ENCODE measurements at regions not wholly inside any gene's neighbourhood (a gene's known extent, or its start where the extent isn't known, plus 50 kb on each side); places are given as distances from the start of the nearest gene placed in this dataset.

DNA sequence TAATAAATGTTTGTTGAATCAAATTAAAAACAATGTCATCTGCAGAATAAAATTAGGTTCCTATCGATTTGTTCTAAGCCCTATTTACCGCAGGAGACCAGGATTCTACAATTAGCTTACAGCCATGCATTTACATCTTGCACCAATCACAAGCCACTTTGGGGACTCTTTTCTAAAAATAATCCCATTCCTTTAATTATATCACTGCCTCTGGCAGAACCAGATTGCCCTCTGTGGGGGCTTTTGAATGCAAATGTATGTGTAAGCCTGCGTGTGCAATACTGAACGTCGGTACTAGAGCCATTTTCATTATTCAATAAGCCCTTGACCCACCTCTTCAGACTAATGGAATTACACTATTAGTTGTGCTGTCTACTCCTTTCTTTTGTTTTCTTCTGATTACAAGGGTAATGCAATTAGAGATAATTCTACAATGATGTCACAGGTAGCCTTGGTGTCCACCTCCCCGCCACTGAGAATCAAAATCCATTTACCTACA lies 391.3 kb upstream of the XYLT1 start:
- DNase-seq (ENCODE audit: low spot score) (no peak), ATAC-seq (no peak)
- POLR2A ChIA-PET = no interaction called here
- H3K27me3 Mint-ChIP-seq (ENCODE audit: low read depth) = no peaks in the 10 kb centered on the region
- H3K27ac Mint-ChIP-seq = no peak overlapping the region
- no peak overlapping the region for H3K4me3 Mint-ChIP-seq
- no peaks in the 10 kb centered on the region for H3K36me3 Mint-ChIP-seq
- H3K9me3 Mint-ChIP-seq = peaks cover 2% of the 10 kb centered on the region
- CTCF ChIA-PET = no interaction called here
- TF ChIP-seq TP53 (CRISPR knock-in tag; IDR thresholded peaks at IDR 0.05) (no peak), ZNF263 (CRISPR knock-in tag; IDR thresholded peaks at IDR 0.05; ENCODE audit: low read depth) (no peak), JUN (CRISPR knock-in tag; IDR thresholded peaks at IDR 0.05) (no peak), NR1H2 (CRISPR knock-in tag; IDR thresholded peaks at IDR 0.05) (no peak), MXD4 (CRISPR knock-in tag; IDR thresholded peaks at IDR 0.05; ENCODE audit: borderline replicate concordance) (no peak), NFYB (CRISPR knock-in tag; conservative IDR thresholded peaks at IDR 0.05; ENCODE audit: low read depth) (no peak), SMAD4 (CRISPR knock-in tag; IDR thresholded peaks at IDR 0.05) (no peak), SP1 (CRISPR knock-in tag; conservative IDR thresholded peaks at IDR 0.05) (no peak), NR2C2 (CRISPR knock-in tag; IDR thresholded peaks at IDR 0.05) (no peak), ETV6 (CRISPR knock-in tag; IDR thresholded peaks at IDR 0.05) (no peak), ZNF671 (CRISPR knock-in tag; IDR thresholded peaks at IDR 0.05) (no peak)
- TF ChIP-seq, protein P1, sequence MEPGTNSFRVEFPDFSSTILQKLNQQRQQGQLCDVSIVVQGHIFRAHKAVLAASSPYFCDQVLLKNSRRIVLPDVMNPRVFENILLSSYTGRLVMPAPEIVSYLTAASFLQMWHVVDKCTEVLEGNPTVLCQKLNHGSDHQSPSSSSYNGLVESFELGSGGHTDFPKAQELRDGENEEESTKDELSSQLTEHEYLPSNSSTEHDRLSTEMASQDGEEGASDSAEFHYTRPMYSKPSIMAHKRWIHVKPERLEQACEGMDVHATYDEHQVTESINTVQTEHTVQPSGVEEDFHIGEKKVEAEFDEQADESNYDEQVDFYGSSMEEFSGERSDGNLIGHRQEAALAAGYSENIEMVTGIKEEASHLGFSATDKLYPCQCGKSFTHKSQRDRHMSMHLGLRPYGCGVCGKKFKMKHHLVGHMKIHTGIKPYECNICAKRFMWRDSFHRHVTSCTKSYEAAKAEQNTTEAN (CRISPR knock-in tag; IDR thresholded peaks at IDR 0.05) = no peak
- TF ChIP-seq, protein P2, sequence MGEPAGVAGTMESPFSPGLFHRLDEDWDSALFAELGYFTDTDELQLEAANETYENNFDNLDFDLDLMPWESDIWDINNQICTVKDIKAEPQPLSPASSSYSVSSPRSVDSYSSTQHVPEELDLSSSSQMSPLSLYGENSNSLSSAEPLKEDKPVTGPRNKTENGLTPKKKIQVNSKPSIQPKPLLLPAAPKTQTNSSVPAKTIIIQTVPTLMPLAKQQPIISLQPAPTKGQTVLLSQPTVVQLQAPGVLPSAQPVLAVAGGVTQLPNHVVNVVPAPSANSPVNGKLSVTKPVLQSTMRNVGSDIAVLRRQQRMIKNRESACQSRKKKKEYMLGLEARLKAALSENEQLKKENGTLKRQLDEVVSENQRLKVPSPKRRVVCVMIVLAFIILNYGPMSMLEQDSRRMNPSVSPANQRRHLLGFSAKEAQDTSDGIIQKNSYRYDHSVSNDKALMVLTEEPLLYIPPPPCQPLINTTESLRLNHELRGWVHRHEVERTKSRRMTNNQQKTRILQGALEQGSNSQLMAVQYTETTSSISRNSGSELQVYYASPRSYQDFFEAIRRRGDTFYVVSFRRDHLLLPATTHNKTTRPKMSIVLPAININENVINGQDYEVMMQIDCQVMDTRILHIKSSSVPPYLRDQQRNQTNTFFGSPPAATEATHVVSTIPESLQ (CRISPR knock-in tag; IDR thresholded peaks at IDR 0.05) = no peak
- TF ChIP-seq, protein P3, sequence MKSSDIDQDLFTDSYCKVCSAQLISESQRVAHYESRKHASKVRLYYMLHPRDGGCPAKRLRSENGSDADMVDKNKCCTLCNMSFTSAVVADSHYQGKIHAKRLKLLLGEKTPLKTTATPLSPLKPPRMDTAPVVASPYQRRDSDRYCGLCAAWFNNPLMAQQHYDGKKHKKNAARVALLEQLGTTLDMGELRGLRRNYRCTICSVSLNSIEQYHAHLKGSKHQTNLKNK (CRISPR knock-in tag; IDR thresholded peaks at IDR 0.05) = no peak
- TF ChIP-seq, protein P4, sequence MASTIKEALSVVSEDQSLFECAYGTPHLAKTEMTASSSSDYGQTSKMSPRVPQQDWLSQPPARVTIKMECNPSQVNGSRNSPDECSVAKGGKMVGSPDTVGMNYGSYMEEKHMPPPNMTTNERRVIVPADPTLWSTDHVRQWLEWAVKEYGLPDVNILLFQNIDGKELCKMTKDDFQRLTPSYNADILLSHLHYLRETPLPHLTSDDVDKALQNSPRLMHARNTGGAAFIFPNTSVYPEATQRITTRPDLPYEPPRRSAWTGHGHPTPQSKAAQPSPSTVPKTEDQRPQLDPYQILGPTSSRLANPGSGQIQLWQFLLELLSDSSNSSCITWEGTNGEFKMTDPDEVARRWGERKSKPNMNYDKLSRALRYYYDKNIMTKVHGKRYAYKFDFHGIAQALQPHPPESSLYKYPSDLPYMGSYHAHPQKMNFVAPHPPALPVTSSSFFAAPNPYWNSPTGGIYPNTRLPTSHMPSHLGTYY (CRISPR knock-in tag; IDR thresholded peaks at IDR 0.05) = no peak
- TF ChIP-seq, protein P5, sequence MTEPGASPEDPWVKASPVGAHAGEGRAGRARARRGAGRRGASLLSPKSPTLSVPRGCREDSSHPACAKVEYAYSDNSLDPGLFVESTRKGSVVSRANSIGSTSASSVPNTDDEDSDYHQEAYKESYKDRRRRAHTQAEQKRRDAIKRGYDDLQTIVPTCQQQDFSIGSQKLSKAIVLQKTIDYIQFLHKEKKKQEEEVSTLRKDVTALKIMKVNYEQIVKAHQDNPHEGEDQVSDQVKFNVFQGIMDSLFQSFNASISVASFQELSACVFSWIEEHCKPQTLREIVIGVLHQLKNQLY (CRISPR knock-in tag; IDR thresholded peaks at IDR 0.05) = no peak
- TF ChIP-seq, protein P6, sequence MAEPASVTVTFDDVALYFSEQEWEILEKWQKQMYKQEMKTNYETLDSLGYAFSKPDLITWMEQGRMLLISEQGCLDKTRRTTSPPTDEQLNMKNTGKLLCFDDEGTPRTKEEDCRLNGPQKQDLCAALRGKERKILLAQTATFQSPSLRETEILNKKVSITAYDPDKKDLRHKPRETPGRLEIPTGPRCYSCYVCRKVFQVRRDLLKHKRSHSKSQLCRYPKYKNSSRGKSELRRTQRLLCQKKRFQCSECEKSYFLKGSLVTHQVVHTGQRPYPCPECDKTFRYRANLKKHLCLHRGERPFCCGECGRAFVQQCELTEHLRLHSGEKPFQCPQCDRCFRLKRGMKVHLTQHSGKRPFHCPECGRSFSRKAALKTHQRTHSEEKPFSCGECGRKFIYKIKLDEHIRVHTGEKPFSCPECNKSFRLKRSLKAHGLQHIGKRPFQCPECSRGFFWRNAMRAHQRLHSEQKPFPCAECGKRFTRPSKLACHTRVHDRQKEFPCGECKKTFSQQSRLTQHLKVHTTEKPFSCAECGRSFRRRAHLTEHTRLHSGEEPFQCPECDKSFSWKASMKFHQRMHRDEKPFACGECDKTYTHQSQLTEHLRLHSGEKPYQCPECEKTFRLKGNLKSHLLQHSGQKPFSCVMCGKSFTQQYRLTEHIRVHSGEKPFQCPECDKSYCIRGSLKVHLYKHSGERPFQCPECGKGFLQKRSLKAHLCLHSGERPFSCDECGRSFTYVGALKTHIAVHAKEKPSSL (CRISPR knock-in tag; conservative IDR thresholded peaks at IDR 0.05) = no peak
- TF ChIP-seq, protein P7, sequence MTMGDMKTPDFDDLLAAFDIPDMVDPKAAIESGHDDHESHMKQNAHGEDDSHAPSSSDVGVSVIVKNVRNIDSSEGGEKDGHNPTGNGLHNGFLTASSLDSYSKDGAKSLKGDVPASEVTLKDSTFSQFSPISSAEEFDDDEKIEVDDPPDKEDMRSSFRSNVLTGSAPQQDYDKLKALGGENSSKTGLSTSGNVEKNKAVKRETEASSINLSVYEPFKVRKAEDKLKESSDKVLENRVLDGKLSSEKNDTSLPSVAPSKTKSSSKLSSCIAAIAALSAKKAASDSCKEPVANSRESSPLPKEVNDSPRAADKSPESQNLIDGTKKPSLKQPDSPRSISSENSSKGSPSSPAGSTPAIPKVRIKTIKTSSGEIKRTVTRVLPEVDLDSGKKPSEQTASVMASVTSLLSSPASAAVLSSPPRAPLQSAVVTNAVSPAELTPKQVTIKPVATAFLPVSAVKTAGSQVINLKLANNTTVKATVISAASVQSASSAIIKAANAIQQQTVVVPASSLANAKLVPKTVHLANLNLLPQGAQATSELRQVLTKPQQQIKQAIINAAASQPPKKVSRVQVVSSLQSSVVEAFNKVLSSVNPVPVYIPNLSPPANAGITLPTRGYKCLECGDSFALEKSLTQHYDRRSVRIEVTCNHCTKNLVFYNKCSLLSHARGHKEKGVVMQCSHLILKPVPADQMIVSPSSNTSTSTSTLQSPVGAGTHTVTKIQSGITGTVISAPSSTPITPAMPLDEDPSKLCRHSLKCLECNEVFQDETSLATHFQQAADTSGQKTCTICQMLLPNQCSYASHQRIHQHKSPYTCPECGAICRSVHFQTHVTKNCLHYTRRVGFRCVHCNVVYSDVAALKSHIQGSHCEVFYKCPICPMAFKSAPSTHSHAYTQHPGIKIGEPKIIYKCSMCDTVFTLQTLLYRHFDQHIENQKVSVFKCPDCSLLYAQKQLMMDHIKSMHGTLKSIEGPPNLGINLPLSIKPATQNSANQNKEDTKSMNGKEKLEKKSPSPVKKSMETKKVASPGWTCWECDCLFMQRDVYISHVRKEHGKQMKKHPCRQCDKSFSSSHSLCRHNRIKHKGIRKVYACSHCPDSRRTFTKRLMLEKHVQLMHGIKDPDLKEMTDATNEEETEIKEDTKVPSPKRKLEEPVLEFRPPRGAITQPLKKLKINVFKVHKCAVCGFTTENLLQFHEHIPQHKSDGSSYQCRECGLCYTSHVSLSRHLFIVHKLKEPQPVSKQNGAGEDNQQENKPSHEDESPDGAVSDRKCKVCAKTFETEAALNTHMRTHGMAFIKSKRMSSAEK (CRISPR knock-in tag; IDR thresholded peaks at IDR 0.05; ENCODE audit: borderline replicate concordance) = no peak
- TF ChIP-seq, protein P8, sequence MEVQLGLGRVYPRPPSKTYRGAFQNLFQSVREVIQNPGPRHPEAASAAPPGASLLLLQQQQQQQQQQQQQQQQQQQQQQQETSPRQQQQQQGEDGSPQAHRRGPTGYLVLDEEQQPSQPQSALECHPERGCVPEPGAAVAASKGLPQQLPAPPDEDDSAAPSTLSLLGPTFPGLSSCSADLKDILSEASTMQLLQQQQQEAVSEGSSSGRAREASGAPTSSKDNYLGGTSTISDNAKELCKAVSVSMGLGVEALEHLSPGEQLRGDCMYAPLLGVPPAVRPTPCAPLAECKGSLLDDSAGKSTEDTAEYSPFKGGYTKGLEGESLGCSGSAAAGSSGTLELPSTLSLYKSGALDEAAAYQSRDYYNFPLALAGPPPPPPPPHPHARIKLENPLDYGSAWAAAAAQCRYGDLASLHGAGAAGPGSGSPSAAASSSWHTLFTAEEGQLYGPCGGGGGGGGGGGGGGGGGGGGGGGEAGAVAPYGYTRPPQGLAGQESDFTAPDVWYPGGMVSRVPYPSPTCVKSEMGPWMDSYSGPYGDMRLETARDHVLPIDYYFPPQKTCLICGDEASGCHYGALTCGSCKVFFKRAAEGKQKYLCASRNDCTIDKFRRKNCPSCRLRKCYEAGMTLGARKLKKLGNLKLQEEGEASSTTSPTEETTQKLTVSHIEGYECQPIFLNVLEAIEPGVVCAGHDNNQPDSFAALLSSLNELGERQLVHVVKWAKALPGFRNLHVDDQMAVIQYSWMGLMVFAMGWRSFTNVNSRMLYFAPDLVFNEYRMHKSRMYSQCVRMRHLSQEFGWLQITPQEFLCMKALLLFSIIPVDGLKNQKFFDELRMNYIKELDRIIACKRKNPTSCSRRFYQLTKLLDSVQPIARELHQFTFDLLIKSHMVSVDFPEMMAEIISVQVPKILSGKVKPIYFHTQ (CRISPR knock-in tag; IDR thresholded peaks at IDR 0.05) = no peak
- peaks cover 9% of the 10 kb centered on the region for H3K4me1 Mint-ChIP-seq

Data from WTC11 (cell line).